ENCODE measurements at regions not wholly inside any gene's neighbourhood (a gene's known extent, or its start where the extent isn't known, plus 50 kb on each side); places are given as distances from the start of the nearest gene placed in this dataset.

- TF ChIP-seq CTCF (IDR thresholded peaks at IDR 0.05) (no peak), RAD21 (conservative IDR thresholded peaks at IDR 0.05 in 1 of 2, IDR thresholded peaks at IDR 0.05 in 1 of 2) (no peak), POLR2AphosphoS2 (conservative IDR thresholded peaks at IDR 0.05; ENCODE audit: low read length) (no peak), MAZ (IDR thresholded peaks at IDR 0.05; ENCODE audit: borderline replicate concordance, low read depth, low read length) (no peak)
These were observed 80.7 kb downstream of the INHBA start for GRCh38 chr7:41621953-41622831.

Data from A549 (cell line).